Stomach (tissue), 8 donors: ENCODE measurements at regions not wholly inside any gene's neighbourhood (a gene's known extent, or its start where the extent isn't known, plus 50 kb on each side); places are given as distances from the start of the nearest gene placed in this dataset.
A peak's percentile ranks its signal among the peaks of the same experiment; 100 is the strongest.

ENCODE experiments used
- DNase-seq, 2 donors: peaks; one replicate each; pipeline versions ENCODE4 v3.0.0 to v3.0.0-alpha.2; 2013 to 2019
- H3K27ac ChIP-seq, 5 donors: fragments of 200-600 bp in 4 of 5; sonication (generic) in 4 of 5; one replicate each; pipeline ENCODE4 v1.5.1; 2013 to 2019; ENCODE audit warnings: mild to moderate bottlenecking in 1 of 5, moderate library complexity in 1 of 5
- H3K27me3 ChIP-seq, 3 donors: fragments of 200-600 bp; sonication (generic); one replicate each; pipeline ENCODE4 v1.5.1; 2017 to 2019; ENCODE audit warnings: mixed run types in 1 of 3
- H3K36me3 ChIP-seq, 4 donors: fragments of 200-600 bp; sonication (generic); 1 replicate in 3 of 4; 2 replicates in 1 of 4; pipeline ENCODE4 v1.5.1; 2016 to 2019
- H3K4me1 ChIP-seq, 4 donors: fragments of 200-600 bp; sonication (generic); one replicate each; pipeline ENCODE4 v1.5.1; 2016 to 2019
- H3K4me3 ChIP-seq, 4 donors: fragments of 200-600 bp; sonication (generic) in 3 of 4; one replicate each; pipeline ENCODE4 v1.5.1; 2016 to 2019; ENCODE audit warnings: mild to moderate bottlenecking in 1 of 4
- H3K9me3 ChIP-seq, 4 donors: fragments of 200-600 bp; sonication (generic); one replicate each; pipeline ENCODE4 v1.5.1; 2016 to 2019
- EP300 ChIP-seq: sonication (generic); formaldehyde crosslinking; IDR thresholded peaks from one replicate; pipeline ENCODE4 v1.6.1; 2017; ENCODE audit warnings: antibody characterized with exemption
- POLR2A ChIP-seq, 4 donors: fragments of 450-650 bp; IDR thresholded peaks; one replicate each; pipeline ENCODE4 v1.6.1; 2016; ENCODE audit warnings: antibody characterized with exemption in 4 of 4, control low read depth in 2 of 4, mild to moderate bottlenecking in 1 of 4, moderate library complexity in 1 of 4
- POLR2AphosphoS5 ChIP-seq, 3 donors: sonication (generic); formaldehyde crosslinking; IDR thresholded peaks; one replicate each; pipeline ENCODE4 v1.6.1; 2016; ENCODE audit warnings: antibody characterized with exemption in 3 of 3
- WGBS, 5 donors: extraction: QIAGEN DNeasy Blood & Tissue Kit in 3 of 5; methylation state at CpG; one replicate each; pipeline versions ENCODE4 v1.1.5 to v1.1.7; 2013 to 2018; 5-methylcytosine and 5-hydroxymethylcytosine counted together
- intact Hi-C: fragments of 100-400 bp; cut with DNase I; formaldehyde crosslinking; loops from one replicate; pipeline ENCODE4 v1.15.1; 2023; ENCODE audit warnings: low total_unique reads
- TF ChIP-seq, protein P1 (sequence below), 7 experiments: fragments of 450-650 bp in 4 of 7; fragments of 200-600 bp in 3 of 7; sonication (generic) in 3 of 7; IDR thresholded peaks; one replicate each; pipeline ENCODE4 v1.5.1; 2016 to 2019; ENCODE audit warnings: antibody characterized with exemption in 7 of 7, control low read depth in 2 of 7, mild to moderate bottlenecking in 1 of 7
- donor health status: healthy with polysubstance abuse.
- donor health status: Bipolar disorder and iron deficiency.
- donor health status: healthy.

- DNase-seq: peak; percentile 24 to 28
- TF ChIP-seq, protein P1, sequence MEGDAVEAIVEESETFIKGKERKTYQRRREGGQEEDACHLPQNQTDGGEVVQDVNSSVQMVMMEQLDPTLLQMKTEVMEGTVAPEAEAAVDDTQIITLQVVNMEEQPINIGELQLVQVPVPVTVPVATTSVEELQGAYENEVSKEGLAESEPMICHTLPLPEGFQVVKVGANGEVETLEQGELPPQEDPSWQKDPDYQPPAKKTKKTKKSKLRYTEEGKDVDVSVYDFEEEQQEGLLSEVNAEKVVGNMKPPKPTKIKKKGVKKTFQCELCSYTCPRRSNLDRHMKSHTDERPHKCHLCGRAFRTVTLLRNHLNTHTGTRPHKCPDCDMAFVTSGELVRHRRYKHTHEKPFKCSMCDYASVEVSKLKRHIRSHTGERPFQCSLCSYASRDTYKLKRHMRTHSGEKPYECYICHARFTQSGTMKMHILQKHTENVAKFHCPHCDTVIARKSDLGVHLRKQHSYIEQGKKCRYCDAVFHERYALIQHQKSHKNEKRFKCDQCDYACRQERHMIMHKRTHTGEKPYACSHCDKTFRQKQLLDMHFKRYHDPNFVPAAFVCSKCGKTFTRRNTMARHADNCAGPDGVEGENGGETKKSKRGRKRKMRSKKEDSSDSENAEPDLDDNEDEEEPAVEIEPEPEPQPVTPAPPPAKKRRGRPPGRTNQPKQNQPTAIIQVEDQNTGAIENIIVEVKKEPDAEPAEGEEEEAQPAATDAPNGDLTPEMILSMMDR (IDR thresholded peaks at IDR 0.05): no peak
- peak in 2 of 3 donors; percentile 32 to 39 for TF ChIP-seq POLR2AphosphoS5 (IDR thresholded peaks at IDR 0.05)
- no peak for TF ChIP-seq POLR2A (IDR thresholded peaks at IDR 0.05)
- no peaks in the 10 kb centered on the region for H3K4me1 ChIP-seq
- no peaks in the 10 kb centered on the region for H3K9me3 ChIP-seq
- no peak overlapping the region for H3K27ac ChIP-seq
- H3K27me3 ChIP-seq: no peaks in the 10 kb centered on the region
- H3K36me3 ChIP-seq: no peaks in the 10 kb centered on the region
- H3K4me3 ChIP-seq: no peak overlapping the region
- intact Hi-C loops: no loop called here
- WGBS, 5 donors: 41 to 56% (median 53%) methylated on average over 3 of the region's 3 CpGs
Observed at GRCh38 chr12:89134213-89134770, 218.0 kb downstream of the DUSP6 start.

DNA sequence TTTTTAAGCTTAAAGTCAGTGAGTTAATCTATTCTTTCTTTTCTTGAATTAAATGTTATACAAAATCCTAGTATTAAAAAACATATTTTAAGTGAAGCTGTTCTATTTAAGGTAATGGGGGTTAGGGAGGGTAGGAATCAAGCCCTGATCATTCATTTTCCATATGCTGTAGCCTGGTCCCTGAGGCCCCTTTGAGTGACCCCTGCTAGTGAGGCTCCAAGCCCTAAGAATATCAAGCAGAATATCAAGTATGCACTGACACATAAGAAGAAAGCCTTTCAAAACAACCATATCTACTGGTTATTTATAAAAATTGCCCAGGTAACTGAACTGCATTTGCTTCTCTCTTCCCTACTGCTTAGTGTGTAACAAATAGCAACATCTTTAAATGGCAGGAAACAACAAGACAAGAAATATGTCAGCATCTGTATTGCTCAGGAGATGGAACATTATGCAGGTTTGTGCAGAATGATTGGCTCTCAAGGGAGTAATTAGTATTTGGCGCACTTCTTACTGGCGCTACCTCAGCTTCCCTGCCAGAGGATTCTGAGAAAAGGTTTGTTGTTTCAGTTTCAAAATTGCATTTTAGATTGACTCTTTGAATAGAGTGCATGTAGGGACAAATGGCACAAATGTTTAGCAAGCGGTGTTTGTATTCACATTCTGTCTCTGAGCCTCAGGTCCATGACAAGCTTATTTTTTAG is 223.0 kb downstream of the DUSP6 start:
- no peak overlapping the region for H3K27ac ChIP-seq
- no peaks in the 10 kb centered on the region for H3K9me3 ChIP-seq
- no peak overlapping the region for H3K4me3 ChIP-seq
- TF ChIP-seq, protein P1 (IDR thresholded peaks at IDR 0.05): no peak
- TF ChIP-seq POLR2AphosphoS5 (IDR thresholded peaks at IDR 0.05) (no peak), EP300 (no peak), POLR2A (IDR thresholded peaks at IDR 0.05) (no peak)
- WGBS, 5 donors: 81 to 89% (median 84%) methylated on average over 3 of the region's 3 CpGs
- intact Hi-C loops: no loop called here
- no peaks in the 10 kb centered on the region for H3K4me1 ChIP-seq
- no peak for DNase-seq
- no peaks in the 10 kb centered on the region for H3K36me3 ChIP-seq
- H3K27me3 ChIP-seq: no peaks in the 10 kb centered on the region

- no peaks in the 10 kb centered on the region for H3K9me3 ChIP-seq
- intact Hi-C loops: no loop called here
- DNase-seq: no peak
- no peaks in the 10 kb centered on the region for H3K4me1 ChIP-seq
- H3K27me3 ChIP-seq: no peaks in the 10 kb centered on the region
- 80 to 86% (median 84%) methylated on average over 3 of the region's 3 CpGs for WGBS, 5 donors
- TF ChIP-seq POLR2A (IDR thresholded peaks at IDR 0.05): no peak
- TF ChIP-seq POLR2AphosphoS5 (IDR thresholded peaks at IDR 0.05): no peak
- no peak for TF ChIP-seq EP300
- TF ChIP-seq, protein P1 (IDR thresholded peaks at IDR 0.05): no peak
- H3K4me3 ChIP-seq: no peak overlapping the region
- no peak overlapping the region for H3K27ac ChIP-seq
- H3K36me3 ChIP-seq: no peaks in the 10 kb centered on the region
Observed at GRCh38 chr12:89126712-89127111, 225.6 kb downstream of the DUSP6 start.

- no peaks in the 10 kb centered on the region for H3K36me3 ChIP-seq
- no peak for TF ChIP-seq EP300
- TF ChIP-seq POLR2AphosphoS5 (IDR thresholded peaks at IDR 0.05): no peak
- no peak for TF ChIP-seq POLR2A (IDR thresholded peaks at IDR 0.05)
- TF ChIP-seq, protein P1 (IDR thresholded peaks at IDR 0.05): no peak
- intact Hi-C loops: no loop called here
- H3K27ac ChIP-seq: no peak overlapping the region
- no peak overlapping the region for H3K4me3 ChIP-seq
- WGBS, 5 donors: 84 to 91% (median 89%) methylated on average over 1 of the region's 1 CpG
- DNase-seq: no peak
- no peaks in the 10 kb centered on the region for H3K27me3 ChIP-seq
- no peaks in the 10 kb centered on the region for H3K4me1 ChIP-seq
- no peaks in the 10 kb centered on the region for H3K9me3 ChIP-seq
Observed at GRCh38 chr12:89122852-89123251, 229.4 kb downstream of the DUSP6 start.
